H1 (cell line): ENCODE measurements at regions not wholly inside any gene's neighbourhood (a gene's known extent, or its start where the extent isn't known, plus 50 kb on each side); places are given as distances from the start of the nearest gene placed in this dataset.

Experiments used
- CTCF ChIA-PET: fragments of 300-600 bp; sonication (Branson Sonifier 250); formaldehyde crosslinking; loops from one replicate; lab custom pipeline; 2021; ENCODE audit not compliant: partially characterized antibody; lab: Charles Lee
- POLR2A ChIA-PET: fragments of 300-600 bp; sonication (Branson Sonifier 250); formaldehyde crosslinking; loops from one replicate; lab custom pipeline; 2021; ENCODE audit warnings: inconsistent platforms; ENCODE audit not compliant: partially characterized antibody; lab: Charles Lee
- DNase-seq, 2 experiments: peaks; one replicate each; pipeline versions ENCODE4 v3.0.0 to v3.0.0-alpha.2; 2010 to 2022; ENCODE audit warnings: low spot score in 2 of 2, low read depth in 1 of 2, mixed read lengths in 1 of 2
- FAIRE-seq: peaks from 2 replicates; lab custom pipeline; 2011; peaks lifted over from hg19 to GRCh38; lab: Jason Lieb, UNC
- H2AFZ ChIP-seq: 2 replicates; pipeline ENCODE4 v1.8.1; 2012; ENCODE audit warnings: low read length, inconsistent platforms
- H2AK5ac ChIP-seq: 2 replicates; pipeline ENCODE4 v1.6.1; 2013; ENCODE audit warnings: low read depth, low read length
- H2BK120ac ChIP-seq: replicated peaks from 2 replicates; pipeline ENCODE3; 2013; ENCODE audit warnings: low read depth, low read length, inconsistent platforms
- H2BK12ac ChIP-seq: 2 replicates; pipeline ENCODE4 v1.6.1; 2013; ENCODE audit warnings: low read depth, low read length
- H2BK15ac ChIP-seq: 2 replicates; pipeline ENCODE4 v1.6.1; 2013; ENCODE audit warnings: low read length
- H2BK20ac ChIP-seq: 2 replicates; pipeline ENCODE4 v1.6.1; 2013; ENCODE audit warnings: low read length
- H2BK5ac ChIP-seq: 2 replicates; pipeline ENCODE4 v1.6.1; 2013; ENCODE audit warnings: low read depth, low read length
- H3K14ac ChIP-seq: 2 replicates; pipeline ENCODE4 v1.6.1; 2013; ENCODE audit warnings: inconsistent platforms; ENCODE audit not compliant: insufficient read length
- H3K18ac ChIP-seq: 2 replicates; pipeline ENCODE4 v1.6.1; 2013; ENCODE audit warnings: low read length; ENCODE audit errors: extremely low read depth
- H3K23ac ChIP-seq: 2 replicates; pipeline ENCODE4 v1.6.1; 2013; ENCODE audit warnings: inconsistent platforms; ENCODE audit not compliant: insufficient read length
- H3K23me2 ChIP-seq: 2 replicates; pipeline ENCODE4 v1.6.1; 2013; ENCODE audit warnings: low read depth, low read length
- H3K27ac ChIP-seq: 2 replicates; pipeline ENCODE4 v1.6.1; 2011; ENCODE audit warnings: low read depth, low read length, inconsistent platforms
- H3K27me3 ChIP-seq, 4 experiments: replicated peaks in 1 of 4; 1 replicate in 1 of 4; 2 replicates in 3 of 4; pipeline versions ENCODE4 v1.6.1 to v1.8.1; 2011 to 2013; ENCODE audit warnings: low read length in 3 of 4, mild to moderate bottlenecking in 3 of 4, inconsistent platforms in 2 of 4, mixed read lengths in 2 of 4, moderate library complexity in 1 of 4; ENCODE audit not compliant: control insufficient read depth in 3 of 4, insufficient read depth in 3 of 4; ENCODE audit errors: extremely low read depth in 1 of 4
- H3K36me3 ChIP-seq, 4 experiments: 2 replicates each; pipeline versions ENCODE4 v1.6.1 to v1.8.1; 2011 to 2013; ENCODE audit warnings: mild to moderate bottlenecking in 4 of 4, low read length in 3 of 4, moderate library complexity in 2 of 4, control low read depth in 1 of 4, inconsistent platforms in 1 of 4; ENCODE audit not compliant: insufficient read depth in 4 of 4, control insufficient read depth in 2 of 4
- H3K4ac ChIP-seq: replicated peaks from 2 replicates; pipeline ENCODE3; 2013; ENCODE audit warnings: low read length, low read depth, mixed read lengths, inconsistent platforms; ENCODE audit not compliant: insufficient read length
- H3K4me1 ChIP-seq, 4 experiments: replicated peaks in 1 of 4; 1 replicate in 1 of 4; 2 replicates in 3 of 4; pipeline versions ENCODE4 v1.6.1 to v1.8.1; 2011 to 2013; ENCODE audit warnings: low read length in 3 of 4, inconsistent platforms in 2 of 4, mixed read lengths in 1 of 4; ENCODE audit not compliant: insufficient read depth in 4 of 4, control insufficient read depth in 3 of 4
- H3K4me2 ChIP-seq, 2 experiments: 2 replicates each; pipeline versions ENCODE4 v1.6.1 to v1.8.1; 2011 to 2013; ENCODE audit warnings: low read depth in 2 of 2, low read length in 2 of 2, control low read depth in 1 of 2, inconsistent platforms in 1 of 2, mild to moderate bottlenecking in 1 of 2; ENCODE audit not compliant: insufficient read depth in 1 of 2
- H3K4me3 ChIP-seq, 4 experiments: fragments of 200-600, 300-600 bp in 1 of 4; sonication (generic), shearing (Covaris generic), sonication (Bioruptor Twin) in 1 of 4; 2 replicates each; pipeline versions ENCODE4 v1.5.1 to v1.8.1; 2011 to 2016; ENCODE audit warnings: low read length in 4 of 4, low read depth in 3 of 4, control low read depth in 2 of 4, inconsistent platforms in 2 of 4, mild to moderate bottlenecking in 2 of 4, mixed read lengths in 1 of 4, moderate library complexity in 1 of 4; ENCODE audit not compliant: insufficient read depth in 2 of 4; ENCODE audit errors: extremely low read depth in 1 of 4
- H3K56ac ChIP-seq: replicated peaks from 2 replicates; pipeline ENCODE3; 2013; ENCODE audit warnings: low read depth, mild to moderate bottlenecking, mixed read lengths, low read length, inconsistent platforms; ENCODE audit not compliant: insufficient read length
- H3K79me1 ChIP-seq: 2 replicates; pipeline ENCODE4 v1.6.1; 2013; ENCODE audit warnings: low read depth, low read length, control low read depth
- H3K79me2 ChIP-seq, 2 experiments: 2 replicates each; pipeline versions ENCODE4 v1.6.1 to v1.8.1; 2012 to 2013; ENCODE audit warnings: low read length in 2 of 2, mild to moderate bottlenecking in 2 of 2, inconsistent platforms in 1 of 2; ENCODE audit not compliant: insufficient read depth in 2 of 2, control insufficient read depth in 1 of 2
- H3K9ac ChIP-seq, 4 experiments: replicated peaks in 1 of 4; 1 replicate in 1 of 4; 2 replicates in 3 of 4; pipeline versions ENCODE4 v1.6.1 to v1.8.1; 2011 to 2013; ENCODE audit warnings: low read depth in 3 of 4, low read length in 3 of 4, control low read depth in 2 of 4, mild to moderate bottlenecking in 2 of 4, moderate library complexity in 2 of 4, inconsistent platforms in 1 of 4; ENCODE audit errors: extremely low read depth in 1 of 4
- H3K9me3 ChIP-seq, 2 experiments: 2 replicates each; pipeline versions ENCODE4 v1.6.1 to v1.8.1; 2012 to 2013; ENCODE audit warnings: mild to moderate bottlenecking in 2 of 2, moderate library complexity in 2 of 2, control low read depth in 1 of 2, inconsistent platforms in 1 of 2, low read depth in 1 of 2, low read length in 1 of 2, mixed read lengths in 1 of 2; ENCODE audit not compliant: insufficient read depth in 2 of 2
- H4K20me1 ChIP-seq, 2 experiments: replicated peaks in 1 of 2; 2 replicates each; pipeline versions ENCODE3 to v1.8.1; 2011 to 2013; ENCODE audit warnings: inconsistent platforms in 2 of 2, low read length in 2 of 2, mild to moderate bottlenecking in 1 of 2; ENCODE audit not compliant: insufficient read depth in 2 of 2, control insufficient read depth in 1 of 2
- H4K5ac ChIP-seq: 2 replicates; pipeline ENCODE4 v1.6.1; 2013; ENCODE audit warnings: low read length, low read depth, mixed read lengths, inconsistent platforms; ENCODE audit not compliant: insufficient read length
- H4K8ac ChIP-seq: 2 replicates; pipeline ENCODE4 v1.8.0; 2013; ENCODE audit warnings: mild to moderate bottlenecking, moderate library complexity, low read length, inconsistent platforms; ENCODE audit not compliant: insufficient read depth; ENCODE audit errors: extremely low read depth
- H4K91ac ChIP-seq: replicated peaks from 2 replicates; pipeline ENCODE3; 2013; ENCODE audit warnings: low read length, mixed read lengths, inconsistent platforms; ENCODE audit not compliant: insufficient read length
- CEBPB ChIP-seq: IDR thresholded peaks from 2 replicates; pipeline ENCODE4 v1.6.1; 2012; ENCODE audit warnings: low read depth, low read length
- CREB1 ChIP-seq: IDR thresholded peaks from 2 replicates; pipeline ENCODE4 v1.6.1; 2012; ENCODE audit warnings: inconsistent platforms
- HDAC2 ChIP-seq, 2 experiments: fragments of 300-600 bp in 1 of 2; sonication (generic) in 1 of 2; IDR thresholded peaks; 2 replicates each; pipeline ENCODE4 v1.6.1; 2011 to 2012; ENCODE audit warnings: low read depth in 2 of 2, low read length in 2 of 2, mild to moderate bottlenecking in 2 of 2, moderate library complexity in 2 of 2, borderline replicate concordance in 1 of 2, inconsistent platforms in 1 of 2
- JUND ChIP-seq: IDR thresholded peaks from 2 replicates; pipeline ENCODE4 v1.6.1; 2011; ENCODE audit warnings: mild to moderate bottlenecking, improper control_type of control experiment, low read length
- MAX ChIP-seq: IDR thresholded peaks from 2 replicates; pipeline ENCODE4 v1.6.1; 2012; ENCODE audit warnings: inconsistent platforms
- NRF1 ChIP-seq: IDR thresholded peaks from 2 replicates; pipeline ENCODE4 v1.6.1; 2011; ENCODE audit warnings: mild to moderate bottlenecking, low read depth, low read length, improper control_type of control experiment
- POLR2A ChIP-seq, 2 experiments: IDR thresholded peaks; 1 replicate in 1 of 2; 2 replicates in 1 of 2; pipeline ENCODE4 v1.6.1; 2011; ENCODE audit warnings: low read depth in 2 of 2, low read length in 2 of 2, mild to moderate bottlenecking in 2 of 2; ENCODE audit errors: control extremely low read depth in 1 of 2
- RXRA ChIP-seq: IDR thresholded peaks from 2 replicates; pipeline ENCODE4 v1.6.1; 2011; ENCODE audit warnings: low read depth, mild to moderate bottlenecking, low read length, moderate library complexity; ENCODE audit not compliant: insufficient read depth
- SIN3A ChIP-seq, 2 experiments: IDR thresholded peaks in 1 of 2; conservative IDR thresholded peaks in 1 of 2; 2 replicates each; pipeline ENCODE4 v1.6.1; 2011 to 2012; ENCODE audit warnings: low read length in 2 of 2, improper control_type of control experiment in 1 of 2, low read depth in 1 of 2, mild to moderate bottlenecking in 1 of 2
- SRF ChIP-seq: IDR thresholded peaks from 2 replicates; pipeline ENCODE4 v1.6.1; 2011; ENCODE audit warnings: mild to moderate bottlenecking, low read depth, low read length, moderate library complexity
- TCF12 ChIP-seq: IDR thresholded peaks from 2 replicates; pipeline ENCODE4 v1.6.1; 2011; ENCODE audit warnings: low read depth, mild to moderate bottlenecking, low read length
- TEAD4 ChIP-seq: IDR thresholded peaks from 2 replicates; pipeline ENCODE4 v1.6.1; 2012; ENCODE audit warnings: low read depth, low read length, inconsistent platforms, mixed read lengths
- WGBS, 2 experiments: shearing (Covaris generic) in 1 of 2; methylation state at CpG; one replicate each; pipeline versions ENCODE4 v1.1.6 to v1.1.7; 2013 to 2015; ENCODE audit warnings: low lambda C conversion rate in 2 of 2, mixed read lengths in 2 of 2, inconsistent platforms in 1 of 2, low coverage in 1 of 2, missing lambda C conversion rate in 1 of 2; ENCODE audit not compliant: insufficient replicate concordance in 2 of 2, insufficient coverage in 1 of 2, insufficient read length in 1 of 2; ENCODE audit errors: extremely low coverage in 1 of 2, missing lambda C conversion rate in 1 of 2; 5-methylcytosine and 5-hydroxymethylcytosine counted together
- TF ChIP-seq, protein P1 (sequence below): IDR thresholded peaks from 2 replicates; pipeline ENCODE4 v1.6.1; 2012; ENCODE audit warnings: low read length, inconsistent platforms

DNA sequence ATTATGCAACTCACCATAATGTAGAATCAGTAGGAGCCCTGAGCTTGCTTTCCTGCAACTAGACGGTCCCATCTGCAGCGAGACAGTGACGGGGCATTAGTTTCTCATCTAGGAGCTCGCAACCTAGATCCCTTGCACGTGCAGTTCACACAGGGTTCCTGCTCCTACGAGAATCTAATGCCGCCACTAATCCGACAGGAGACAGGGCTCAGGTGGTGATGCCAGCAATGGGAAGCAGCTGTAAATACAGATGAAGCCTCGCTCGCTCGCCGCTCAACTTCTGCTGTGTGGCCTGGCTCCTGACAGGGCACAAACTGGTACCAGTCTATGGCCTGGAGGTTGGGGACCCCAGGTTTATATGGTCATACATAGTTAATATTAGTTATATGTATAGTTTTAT lies 394.5 kb downstream of the NPIPA8 start:
- Histone ChIP-seq H2BK5ac (no peak overlapping the region), H4K8ac (no peak overlapping the region), H3K79me1 (no peaks in the 10 kb centered on the region), H2BK20ac (no peak overlapping the region), H2BK15ac (no peak overlapping the region), H3K4me2 (no peak overlapping the region), H3K14ac (no peak overlapping the region), H3K4ac (no peak overlapping the region), H3K27ac (no peak overlapping the region), H2BK120ac (no peak overlapping the region), H2AK5ac (no peak overlapping the region), H3K56ac (no peak overlapping the region), H3K23me2 (no peaks in the 10 kb centered on the region), H3K9ac (no peak overlapping the region), H3K4me3 (no peak overlapping the region), H3K18ac (no peak overlapping the region), H4K20me1 (no peaks in the 10 kb centered on the region), H3K27me3 (no peaks in the 10 kb centered on the region), H2AFZ (no peak overlapping the region), H3K9me3 (0 out of 4 replicates have a peak, but pooled peaks cover 0 to 2% of the 10 kb centered on the region in 2 experiments), H2BK12ac (no peak overlapping the region), H3K79me2 (no peaks in the 10 kb centered on the region), H3K4me1 (peaks cover 0 to 2% (median 0%) of the 10 kb centered on the region in 4 experiments; a peak in 1 of 7 replicates), H3K23ac (no peak overlapping the region), H4K5ac (no peak overlapping the region), H4K91ac (no peak overlapping the region), H3K36me3 (no peaks in the 10 kb centered on the region)
- 95% methylated on average over 12 of the region's 12 CpGs; no CpG with 5 or more reads in 1 of the 2 experiments for WGBS, 2 experiments
- TF ChIP-seq SIN3A (conservative IDR thresholded peaks at IDR 0.05 in 1 of 2, IDR thresholded peaks at IDR 0.05 in 1 of 2; ENCODE audit: low read depth in 1 of 2, low read length in 2 of 2) (no peak), POLR2A (IDR thresholded peaks at IDR 0.05; ENCODE audit: control extremely low read depth in 1 of 2, low read depth in 2 of 2, low read length in 2 of 2) (no peak), TCF12 (no peak), HDAC2 (IDR thresholded peaks at IDR 0.05; ENCODE audit: borderline replicate concordance in 1 of 2, low read depth in 2 of 2, low read length in 2 of 2) (no peak), TEAD4 (no peak), NRF1 (no peak), CEBPB (no peak), MAX (no peak), SRF (no peak), CREB1 (no peak), RXRA (no peak), JUND (no peak)
- TF ChIP-seq, protein P1, sequence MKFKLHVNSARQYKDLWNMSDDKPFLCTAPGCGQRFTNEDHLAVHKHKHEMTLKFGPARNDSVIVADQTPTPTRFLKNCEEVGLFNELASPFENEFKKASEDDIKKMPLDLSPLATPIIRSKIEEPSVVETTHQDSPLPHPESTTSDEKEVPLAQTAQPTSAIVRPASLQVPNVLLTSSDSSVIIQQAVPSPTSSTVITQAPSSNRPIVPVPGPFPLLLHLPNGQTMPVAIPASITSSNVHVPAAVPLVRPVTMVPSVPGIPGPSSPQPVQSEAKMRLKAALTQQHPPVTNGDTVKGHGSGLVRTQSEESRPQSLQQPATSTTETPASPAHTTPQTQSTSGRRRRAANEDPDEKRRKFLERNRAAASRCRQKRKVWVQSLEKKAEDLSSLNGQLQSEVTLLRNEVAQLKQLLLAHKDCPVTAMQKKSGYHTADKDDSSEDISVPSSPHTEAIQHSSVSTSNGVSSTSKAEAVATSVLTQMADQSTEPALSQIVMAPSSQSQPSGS: no peak
- ChIA-PET POLR2A (no interaction called here), CTCF (no interaction called here)
- DNase-seq (no peak), FAIRE-seq (no peak)
